GM12874 (cell line): ENCODE measurements at regions not wholly inside any gene's neighbourhood (a gene's known extent, or its start where the extent isn't known, plus 50 kb on each side); places are given as distances from the start of the nearest gene placed in this dataset.

Source experiments
- CTCF ChIP-seq: IDR thresholded peaks from 2 replicates; pipeline ENCODE4 v1.5.1; 2011; ENCODE audit warnings: low read depth, mild to moderate bottlenecking, control low read depth, low read length, moderate library complexity; ENCODE audit not compliant: insufficient read depth

DNA sequence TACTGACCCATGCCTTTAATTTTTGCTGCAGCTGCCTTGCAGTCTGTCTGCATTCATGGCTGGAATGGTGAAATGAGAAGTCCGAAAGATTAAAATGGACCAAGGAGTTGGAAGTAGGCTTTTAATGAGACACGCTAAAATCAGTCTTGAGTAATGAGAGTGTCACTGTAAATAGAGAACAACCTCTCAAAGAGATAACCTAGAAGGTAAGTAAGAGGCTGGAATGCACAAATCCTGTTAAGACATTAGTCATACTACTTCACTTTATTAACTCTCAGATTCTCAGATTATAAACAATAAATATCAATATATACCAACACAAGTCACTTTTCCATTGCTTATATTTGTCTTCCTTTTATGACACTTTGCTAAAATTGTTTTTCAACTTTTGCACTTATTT, 880.6 kb upstream of the C9orf72 start:
- TF ChIP-seq CTCF: no peak

- no peak for TF ChIP-seq CTCF
Measured at GRCh38 chr9:28456861-28457260, 883.6 kb upstream of the C9orf72 start.

DNA sequence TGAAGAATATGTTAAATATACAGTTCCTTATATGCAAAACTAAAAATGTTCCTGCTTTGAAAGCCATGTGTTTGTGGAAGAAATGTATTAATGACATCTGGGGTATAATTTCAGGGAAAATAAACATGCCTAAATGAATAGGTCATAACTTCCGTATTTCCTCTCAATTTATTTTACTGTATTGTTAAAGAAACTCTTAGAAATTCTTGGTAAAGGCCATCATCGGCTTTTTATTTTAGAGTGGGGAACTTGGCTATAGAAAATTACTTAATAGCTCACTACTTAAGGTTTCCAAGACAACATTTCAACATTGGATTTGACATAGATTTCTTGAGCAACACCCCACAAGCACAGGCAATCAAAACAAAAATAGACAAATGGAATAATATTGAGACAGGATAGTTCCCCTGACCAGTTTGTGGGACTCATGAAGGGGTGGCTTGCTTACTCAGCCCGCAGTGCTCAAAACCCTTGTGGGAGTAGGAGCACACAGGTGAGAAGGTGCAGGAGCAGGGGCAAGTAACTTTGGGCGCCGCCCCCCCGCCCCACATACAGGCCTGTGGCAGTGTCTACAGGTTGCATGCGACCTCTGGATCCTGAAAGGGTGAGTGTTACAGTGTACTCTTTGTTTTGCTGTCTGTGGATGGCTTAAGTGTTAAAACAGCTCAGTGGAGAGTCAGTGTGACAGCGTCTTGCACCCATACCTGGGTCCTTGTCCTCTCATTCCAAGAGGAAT, 891.4 kb upstream of the C9orf72 start:
- no peak for TF ChIP-seq CTCF

- no peak for TF ChIP-seq CTCF
Measured at GRCh38 chr9:28471261-28471660, 898.0 kb upstream of the C9orf72 start.

GRCh38 chr9:28487561-28487960, 914.3 kb upstream of the C9orf72 start:
- no peak for TF ChIP-seq CTCF

DNA sequence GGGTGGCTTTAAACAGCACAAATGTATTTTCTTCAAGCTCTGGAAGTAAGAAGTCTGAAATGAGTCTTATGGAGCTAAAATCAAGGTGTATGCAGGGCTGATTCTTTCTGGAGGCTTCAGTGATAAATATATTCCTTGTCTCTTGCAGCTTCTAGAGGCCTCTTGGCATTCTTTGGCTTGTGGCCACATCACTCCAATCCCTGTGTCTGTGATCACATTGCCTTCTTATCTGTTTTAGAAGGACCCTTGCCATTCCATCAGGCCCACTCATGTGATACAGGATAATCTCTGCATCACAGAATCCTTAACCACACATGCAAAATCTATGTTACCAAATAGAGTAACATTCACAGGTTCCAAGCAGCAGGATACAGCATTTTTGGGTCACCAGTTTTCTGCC, 917.8 kb upstream of the C9orf72 start:
- TF ChIP-seq CTCF: no peak

DNA sequence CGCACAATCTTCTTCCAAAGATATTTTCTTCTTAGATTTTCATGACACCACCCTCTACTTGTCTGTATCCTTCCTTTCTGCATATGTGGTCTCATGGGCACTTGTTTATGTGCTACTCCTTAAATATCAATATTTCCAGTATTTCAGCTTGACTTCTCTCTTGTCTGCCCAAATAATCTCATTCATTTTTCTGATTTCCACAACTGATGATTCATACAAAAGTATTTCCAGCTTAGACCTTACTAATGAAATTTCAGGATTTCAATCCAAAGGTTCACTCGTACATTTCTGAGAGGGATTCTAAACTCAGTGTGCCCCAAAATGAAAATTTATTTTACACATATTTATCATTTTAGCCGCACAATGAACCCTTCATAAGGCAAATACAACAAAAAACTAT, 928.9 kb upstream of the C9orf72 start:
- TF ChIP-seq CTCF: no peak
